GM12878 (cell line): ENCODE measurements at regions not wholly inside any gene's neighbourhood (a gene's known extent, or its start where the extent isn't known, plus 50 kb on each side); places are given as distances from the start of the nearest gene placed in this dataset.

ENCODE experiments used
- POLR2AphosphoS5 ChIP-seq: IDR thresholded peaks from 2 replicates; pipeline ENCODE4 v1.6.1; 2011; ENCODE audit warnings: mild to moderate bottlenecking, low read length, inconsistent platforms
- RB1 ChIP-seq: fragments of 450-650 bp; formaldehyde crosslinking; IDR thresholded peaks from 2 replicates; pipeline ENCODE4 v1.6.1; 2017; ENCODE audit warnings: mild to moderate bottlenecking, borderline replicate concordance
- TBL1XR1 ChIP-seq: IDR thresholded peaks from 2 replicates; pipeline ENCODE4 v1.6.1; 2012; ENCODE audit warnings: low read depth, low read length, improper control_type of control experiment
- TF ChIP-seq, protein P1 (sequence below): fragments of 450-650 bp; IDR thresholded peaks from 2 replicates; pipeline ENCODE4 v1.6.1; 2016; ENCODE audit warnings: mild to moderate bottlenecking, moderate library complexity, borderline replicate concordance
- TF ChIP-seq, protein P2 (sequence below), 3 experiments: IDR thresholded peaks in 2 of 3; conservative IDR thresholded peaks in 1 of 3; 2 replicates each; pipeline ENCODE4 v1.5.1; 2011; ENCODE audit warnings: low read depth in 3 of 3, low read length in 3 of 3, mild to moderate bottlenecking in 3 of 3, control low read depth in 2 of 3, moderate library complexity in 2 of 3, inconsistent platforms in 1 of 3, mixed read lengths in 1 of 3; ENCODE audit not compliant: control insufficient read depth in 2 of 3, insufficient read depth in 1 of 3; ENCODE audit errors: extremely low read depth in 1 of 3
- TF ChIP-seq, protein P3 (sequence below): fragments of 450-650 bp; formaldehyde crosslinking; IDR thresholded peaks from 2 replicates; pipeline ENCODE4 v1.4.0; 2020; ENCODE audit warnings: mild to moderate bottlenecking, moderate library complexity

DNA sequence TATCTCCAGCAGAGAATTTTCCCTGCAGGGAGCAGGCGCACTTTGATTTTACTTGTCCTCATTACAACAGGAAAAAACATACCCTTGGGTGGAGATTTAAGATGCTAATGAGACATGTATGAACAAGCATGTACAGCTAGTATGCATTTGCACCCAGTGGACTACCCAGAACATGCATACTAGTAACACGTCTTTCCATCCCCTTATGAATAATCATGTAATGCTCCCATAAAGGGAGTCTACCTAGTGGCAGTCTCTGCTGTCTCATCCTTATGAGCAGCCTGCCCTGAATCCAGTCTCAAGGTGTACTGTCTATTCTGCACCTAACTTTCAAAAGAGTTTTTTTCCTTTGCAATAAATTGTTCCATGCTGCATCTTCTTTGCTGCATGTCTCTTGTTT, 1222.0 kb downstream of the ROBO1 start:
- TF ChIP-seq, protein P1, sequence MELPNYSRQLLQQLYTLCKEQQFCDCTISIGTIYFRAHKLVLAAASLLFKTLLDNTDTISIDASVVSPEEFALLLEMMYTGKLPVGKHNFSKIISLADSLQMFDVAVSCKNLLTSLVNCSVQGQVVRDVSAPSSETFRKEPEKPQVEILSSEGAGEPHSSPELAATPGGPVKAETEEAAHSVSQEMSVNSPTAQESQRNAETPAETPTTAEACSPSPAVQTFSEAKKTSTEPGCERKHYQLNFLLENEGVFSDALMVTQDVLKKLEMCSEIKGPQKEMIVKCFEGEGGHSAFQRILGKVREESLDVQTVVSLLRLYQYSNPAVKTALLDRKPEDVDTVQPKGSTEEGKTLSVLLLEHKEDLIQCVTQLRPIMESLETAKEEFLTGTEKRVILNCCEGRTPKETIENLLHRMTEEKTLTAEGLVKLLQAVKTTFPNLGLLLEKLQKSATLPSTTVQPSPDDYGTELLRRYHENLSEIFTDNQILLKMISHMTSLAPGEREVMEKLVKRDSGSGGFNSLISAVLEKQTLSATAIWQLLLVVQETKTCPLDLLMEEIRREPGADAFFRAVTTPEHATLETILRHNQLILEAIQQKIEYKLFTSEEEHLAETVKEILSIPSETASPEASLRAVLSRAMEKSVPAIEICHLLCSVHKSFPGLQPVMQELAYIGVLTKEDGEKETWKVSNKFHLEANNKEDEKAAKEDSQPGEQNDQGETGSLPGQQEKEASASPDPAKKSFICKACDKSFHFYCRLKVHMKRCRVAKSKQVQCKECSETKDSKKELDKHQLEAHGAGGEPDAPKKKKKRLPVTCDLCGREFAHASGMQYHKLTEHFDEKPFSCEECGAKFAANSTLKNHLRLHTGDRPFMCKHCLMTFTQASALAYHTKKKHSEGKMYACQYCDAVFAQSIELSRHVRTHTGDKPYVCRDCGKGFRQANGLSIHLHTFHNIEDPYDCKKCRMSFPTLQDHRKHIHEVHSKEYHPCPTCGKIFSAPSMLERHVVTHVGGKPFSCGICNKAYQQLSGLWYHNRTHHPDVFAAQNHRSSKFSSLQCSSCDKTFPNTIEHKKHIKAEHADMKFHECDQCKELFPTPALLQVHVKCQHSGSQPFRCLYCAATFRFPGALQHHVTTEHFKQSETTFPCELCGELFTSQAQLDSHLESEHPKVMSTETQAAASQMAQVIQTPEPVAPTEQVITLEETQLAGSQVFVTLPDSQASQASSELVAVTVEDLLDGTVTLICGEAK: no peak
- TF ChIP-seq RB1 (no peak), POLR2AphosphoS5 (no peak), TBL1XR1 (no peak)
- TF ChIP-seq, protein P2, sequence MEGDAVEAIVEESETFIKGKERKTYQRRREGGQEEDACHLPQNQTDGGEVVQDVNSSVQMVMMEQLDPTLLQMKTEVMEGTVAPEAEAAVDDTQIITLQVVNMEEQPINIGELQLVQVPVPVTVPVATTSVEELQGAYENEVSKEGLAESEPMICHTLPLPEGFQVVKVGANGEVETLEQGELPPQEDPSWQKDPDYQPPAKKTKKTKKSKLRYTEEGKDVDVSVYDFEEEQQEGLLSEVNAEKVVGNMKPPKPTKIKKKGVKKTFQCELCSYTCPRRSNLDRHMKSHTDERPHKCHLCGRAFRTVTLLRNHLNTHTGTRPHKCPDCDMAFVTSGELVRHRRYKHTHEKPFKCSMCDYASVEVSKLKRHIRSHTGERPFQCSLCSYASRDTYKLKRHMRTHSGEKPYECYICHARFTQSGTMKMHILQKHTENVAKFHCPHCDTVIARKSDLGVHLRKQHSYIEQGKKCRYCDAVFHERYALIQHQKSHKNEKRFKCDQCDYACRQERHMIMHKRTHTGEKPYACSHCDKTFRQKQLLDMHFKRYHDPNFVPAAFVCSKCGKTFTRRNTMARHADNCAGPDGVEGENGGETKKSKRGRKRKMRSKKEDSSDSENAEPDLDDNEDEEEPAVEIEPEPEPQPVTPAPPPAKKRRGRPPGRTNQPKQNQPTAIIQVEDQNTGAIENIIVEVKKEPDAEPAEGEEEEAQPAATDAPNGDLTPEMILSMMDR (IDR thresholded peaks at IDR 0.05 in 2 of 3, conservative IDR thresholded peaks at IDR 0.05 in 1 of 3; ENCODE audit: control insufficient read depth in 2 of 3, extremely low read depth in 1 of 3, insufficient read depth in 1 of 3, low read depth in 3 of 3, low read length in 3 of 3): no peak
- TF ChIP-seq, protein P3, sequence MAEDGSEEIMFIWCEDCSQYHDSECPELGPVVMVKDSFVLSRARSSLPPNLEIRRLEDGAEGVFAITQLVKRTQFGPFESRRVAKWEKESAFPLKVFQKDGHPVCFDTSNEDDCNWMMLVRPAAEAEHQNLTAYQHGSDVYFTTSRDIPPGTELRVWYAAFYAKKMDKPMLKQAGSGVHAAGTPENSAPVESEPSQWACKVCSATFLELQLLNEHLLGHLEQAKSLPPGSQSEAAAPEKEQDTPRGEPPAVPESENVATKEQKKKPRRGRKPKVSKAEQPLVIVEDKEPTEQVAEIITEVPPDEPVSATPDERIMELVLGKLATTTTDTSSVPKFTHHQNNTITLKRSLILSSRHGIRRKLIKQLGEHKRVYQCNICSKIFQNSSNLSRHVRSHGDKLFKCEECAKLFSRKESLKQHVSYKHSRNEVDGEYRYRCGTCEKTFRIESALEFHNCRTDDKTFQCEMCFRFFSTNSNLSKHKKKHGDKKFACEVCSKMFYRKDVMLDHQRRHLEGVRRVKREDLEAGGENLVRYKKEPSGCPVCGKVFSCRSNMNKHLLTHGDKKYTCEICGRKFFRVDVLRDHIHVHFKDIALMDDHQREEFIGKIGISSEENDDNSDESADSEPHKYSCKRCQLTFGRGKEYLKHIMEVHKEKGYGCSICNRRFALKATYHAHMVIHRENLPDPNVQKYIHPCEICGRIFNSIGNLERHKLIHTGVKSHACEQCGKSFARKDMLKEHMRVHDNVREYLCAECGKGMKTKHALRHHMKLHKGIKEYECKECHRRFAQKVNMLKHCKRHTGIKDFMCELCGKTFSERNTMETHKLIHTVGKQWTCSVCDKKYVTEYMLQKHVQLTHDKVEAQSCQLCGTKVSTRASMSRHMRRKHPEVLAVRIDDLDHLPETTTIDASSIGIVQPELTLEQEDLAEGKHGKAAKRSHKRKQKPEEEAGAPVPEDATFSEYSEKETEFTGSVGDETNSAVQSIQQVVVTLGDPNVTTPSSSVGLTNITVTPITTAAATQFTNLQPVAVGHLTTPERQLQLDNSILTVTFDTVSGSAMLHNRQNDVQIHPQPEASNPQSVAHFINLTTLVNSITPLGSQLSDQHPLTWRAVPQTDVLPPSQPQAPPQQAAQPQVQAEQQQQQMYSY: no peak
